Glutamatergic neuron (in vitro differentiated cells): ENCODE measurements at regions not wholly inside any gene's neighbourhood (a gene's known extent, or its start where the extent isn't known, plus 50 kb on each side); places are given as distances from the start of the nearest gene placed in this dataset.

Experiments
- DNase-seq: peaks from one replicate; pipeline ENCODE4 v3.0.0; 2022
- H3K27ac Mint-ChIP-seq: one replicate; pipeline ENCODE4 v1.8.0; 2020; ENCODE audit warnings: mild to moderate bottlenecking, mixed read lengths, inconsistent platforms; ENCODE audit not compliant: unreplicated experiment
- H3K27me3 Mint-ChIP-seq: one replicate; pipeline ENCODE4 v1.8.0; 2020; ENCODE audit warnings: mild to moderate bottlenecking, moderate library complexity, mixed read lengths, inconsistent platforms; ENCODE audit not compliant: unreplicated experiment
- H3K36me3 Mint-ChIP-seq: one replicate; pipeline ENCODE4 v1.8.0; 2020; ENCODE audit warnings: mild to moderate bottlenecking, mixed read lengths, inconsistent platforms; ENCODE audit not compliant: unreplicated experiment
- H3K4me1 Mint-ChIP-seq: one replicate; pipeline ENCODE4 v1.8.0; 2020; ENCODE audit warnings: mild to moderate bottlenecking, low read depth, mixed read lengths, inconsistent platforms; ENCODE audit not compliant: unreplicated experiment
- H3K4me3 Mint-ChIP-seq: one replicate; pipeline ENCODE4 v1.8.0; 2020; ENCODE audit warnings: mild to moderate bottlenecking, mixed read lengths, inconsistent platforms; ENCODE audit not compliant: unreplicated experiment
- H3K9me3 Mint-ChIP-seq: one replicate; pipeline ENCODE4 v1.8.0; 2020; ENCODE audit warnings: mild to moderate bottlenecking, moderate library complexity, mixed read lengths, inconsistent platforms; ENCODE audit not compliant: unreplicated experiment
- CTCF ChIP-seq: fragments of 200-600 bp; sonication (generic); IDR thresholded peaks from one replicate; pipeline ENCODE4 v1.5.0; 2021; ENCODE audit not compliant: partially characterized antibody, unreplicated experiment

GRCh38 chr20:48015943-48016723 is 230.9 kb upstream of the SULF2 start:
- Mint-ChIP-seq H3K27me3 (peaks cover 3% of the 10 kb centered on the region), H3K4me3 (no peak overlapping the region), H3K27ac (no peak overlapping the region), H3K4me1 (peaks cover 5% of the 10 kb centered on the region), H3K9me3 (peaks cover 3% of the 10 kb centered on the region), H3K36me3 (peaks cover 16% of the 10 kb centered on the region)
- DNase-seq: no peak
- TF ChIP-seq CTCF: no peak

- Mint-ChIP-seq H3K27me3 (peaks cover 3% of the 10 kb centered on the region), H3K4me1 (peaks cover 4% of the 10 kb centered on the region), H3K27ac (no peak overlapping the region), H3K36me3 (peaks cover 16% of the 10 kb centered on the region), H3K9me3 (peaks cover 3% of the 10 kb centered on the region), H3K4me3 (no peak overlapping the region)
- no peak for DNase-seq
- no peak for TF ChIP-seq CTCF
These were observed 230.0 kb upstream of the SULF2 start for GRCh38 chr20:48015141-48015910.

- Mint-ChIP-seq H3K36me3 (peaks cover 23% of the 10 kb centered on the region), H3K27ac (no peak overlapping the region), H3K4me1 (no peaks in the 10 kb centered on the region), H3K27me3 (peaks cover 2% of the 10 kb centered on the region), H3K4me3 (no peak overlapping the region), H3K9me3 (peaks cover 3% of the 10 kb centered on the region)
- no peak for DNase-seq
- TF ChIP-seq CTCF: no peak
These were observed 227.2 kb upstream of the SULF2 start for GRCh38 chr20:48012401-48012974.

GRCh38 chr20:48011025-48011424 is 225.7 kb upstream of the SULF2 start:
- peaks cover 2% of the 10 kb centered on the region for H3K27me3 Mint-ChIP-seq
- peaks cover 3% of the 10 kb centered on the region for H3K9me3 Mint-ChIP-seq
- no peak for TF ChIP-seq CTCF
- H3K27ac Mint-ChIP-seq: no peak overlapping the region
- no peak for DNase-seq
- no peaks in the 10 kb centered on the region for H3K4me1 Mint-ChIP-seq
- H3K36me3 Mint-ChIP-seq: peaks cover 21% of the 10 kb centered on the region
- H3K4me3 Mint-ChIP-seq: no peak overlapping the region
